Activated B cell treated with CpG ODN at 0.5 μM for 24 hours (primary cell): ENCODE measurements at regions not wholly inside any gene's neighbourhood (a gene's known extent, or its start where the extent isn't known, plus 50 kb on each side); places are given as distances from the start of the nearest gene placed in this dataset.
"Not testable (repeated sequence)": the region's sequence is repeated elsewhere in the genome, so short reads cannot be mapped to it uniquely, and the experiment has no call there.

Experiments
- ATAC-seq: fragments of 200-7000 bp; cut with Tn5 transposase; one replicate; pipeline ENCODE4 v1.10.0; 2021; ENCODE audit warnings: low read depth, mild to moderate bottlenecking, moderate library complexity
- CTCF ChIA-PET: fragments of 350-600 bp; sonication (Branson Sonifier 250); formaldehyde crosslinking; loops from one replicate; lab custom pipeline; 2021; ENCODE audit warnings: antibody characterized with exemption; lab: Charles Lee
- POLR2A ChIA-PET: fragments of 350-600 bp; sonication (Branson Sonifier 250); formaldehyde crosslinking; loops from one replicate; lab custom pipeline; 2021; ENCODE audit warnings: antibody characterized with exemption; lab: Charles Lee
- DNase-seq: peaks from one replicate; pipeline ENCODE4 v3.0.0; 2022
- H3K27ac Mint-ChIP-seq: one replicate; pipeline ENCODE4 v1.8.0; 2020; ENCODE audit warnings: mixed read lengths
- H3K27me3 Mint-ChIP-seq: one replicate; pipeline ENCODE4 v1.8.0; 2021; ENCODE audit warnings: mixed read lengths
- H3K36me3 Mint-ChIP-seq: one replicate; pipeline ENCODE4 v1.8.0; 2021; ENCODE audit warnings: low read depth, mixed read lengths
- H3K4me1 Mint-ChIP-seq: one replicate; pipeline ENCODE4 v1.8.0; 2021; ENCODE audit warnings: mixed read lengths
- H3K4me3 Mint-ChIP-seq: one replicate; pipeline ENCODE4 v1.8.0; 2020; ENCODE audit warnings: mild to moderate bottlenecking, mixed read lengths
- H3K9me3 Mint-ChIP-seq: one replicate; pipeline ENCODE4 v1.8.0; 2020; ENCODE audit warnings: mixed read lengths
- CTCF ChIP-seq: fragments of 200-600 bp; IDR thresholded peaks from one replicate; pipeline ENCODE4 v1.8.0; 2022; ENCODE audit warnings: antibody characterized with exemption, mild to moderate bottlenecking
- intact Hi-C: fragments of 100-400 bp; cut with micrococcal nuclease; formaldehyde crosslinking; loops from one replicate; pipeline ENCODE4 v1.15.1; 2024

GRCh38 chr7:101725921-101726320 lies 91.5 kb upstream of the CUX1 start:
- no peaks in the 10 kb centered on the region for H3K36me3 Mint-ChIP-seq
- ATAC-seq (no peak), DNase-seq (no peak)
- H3K4me3 Mint-ChIP-seq: no peak overlapping the region
- H3K4me1 Mint-ChIP-seq: no peaks in the 10 kb centered on the region
- CTCF ChIA-PET: no interaction called here
- no peak overlapping the region for H3K27ac Mint-ChIP-seq
- no peak for TF ChIP-seq CTCF
- intact Hi-C loops: no loop called here
- POLR2A ChIA-PET: no interaction called here
- peaks cover 3% of the 10 kb centered on the region for H3K9me3 Mint-ChIP-seq
- peaks cover 2% of the 10 kb centered on the region for H3K27me3 Mint-ChIP-seq

- POLR2A ChIA-PET: no interaction called here
- CTCF ChIA-PET: no interaction called here
- ATAC-seq (no peak), DNase-seq (no peak)
- no peak for TF ChIP-seq CTCF
- Mint-ChIP-seq H3K36me3 (no peaks in the 10 kb centered on the region), H3K4me1 (no peaks in the 10 kb centered on the region), H3K9me3 (peaks cover 3% of the 10 kb centered on the region), H3K4me3 (no peak overlapping the region), H3K27ac (no peak overlapping the region), H3K27me3 (peaks cover 8% of the 10 kb centered on the region)
- intact Hi-C loops: no loop called here
Observed at GRCh38 chr7:101727184-101727583, 90.2 kb upstream of the CUX1 start.

GRCh38 chr7:101728128-101728527 lies 89.3 kb upstream of the CUX1 start:
- Mint-ChIP-seq H3K27ac (no peak overlapping the region), H3K4me3 (no peak overlapping the region), H3K9me3 (peaks cover 3% of the 10 kb centered on the region), H3K36me3 (no peaks in the 10 kb centered on the region), H3K4me1 (no peaks in the 10 kb centered on the region), H3K27me3 (peaks cover 8% of the 10 kb centered on the region)
- DNase-seq (no peak), ATAC-seq (no peak)
- intact Hi-C loops: no loop called here
- TF ChIP-seq CTCF: no peak
- ChIA-PET CTCF (no interaction called here), POLR2A (no interaction called here)

- H3K36me3 Mint-ChIP-seq, ATAC-seq, H3K27me3 Mint-ChIP-seq, H3K4me3 Mint-ChIP-seq, H3K27ac Mint-ChIP-seq, H3K9me3 Mint-ChIP-seq, POLR2A ChIA-PET, DNase-seq, CTCF ChIA-PET, H3K4me1 Mint-ChIP-seq, intact Hi-C loops: not testable (repeated sequence)
Observed at GRCh38 chr7:101728873-101729240, 88.6 kb upstream of the CUX1 start.

GRCh38 chr7:101729241-101729883 lies 88.1 kb upstream of the CUX1 start:
- Mint-ChIP-seq H3K4me1 (peaks cover 5% of the 10 kb centered on the region), H3K9me3 (no peaks in the 10 kb centered on the region), H3K36me3 (no peaks in the 10 kb centered on the region), H3K27me3 (peaks cover 8% of the 10 kb centered on the region), H3K27ac (no peak overlapping the region), H3K4me3 (no peak overlapping the region)
- POLR2A ChIA-PET: no interaction called here
- TF ChIP-seq CTCF: no peak
- intact Hi-C loops: no loop called here
- DNase-seq (no peak), ATAC-seq (no peak)
- CTCF ChIA-PET: no interaction called here
